ENCODE measurements at regions not wholly inside any gene's neighbourhood (a gene's known extent, or its start where the extent isn't known, plus 50 kb on each side); places are given as distances from the start of the nearest gene placed in this dataset.
A peak's percentile ranks its signal among the peaks of the same experiment; 100 is the strongest.

- H2AFZ ChIP-seq (ENCODE audit: low read depth): no peak overlapping the region
- H3K27me3 ChIP-seq (ENCODE audit: insufficient read depth): no peaks in the 10 kb centered on the region
- H4K20me1 ChIP-seq (ENCODE audit: insufficient read depth): no peaks in the 10 kb centered on the region; the same call in 1 of the 2 replicates
- H3F3A ChIP-seq (replicated peaks; ENCODE audit: insufficient read depth): peaks cover 33% of the 10 kb centered on the region
- TF ChIP-seq RAD21 (IDR thresholded peaks at IDR 0.05; ENCODE audit: low read length): no peak
- TF ChIP-seq RFX5 (IDR thresholded peaks at IDR 0.05; ENCODE audit: low read length): no peak
- no peak for TF ChIP-seq SMC3 (IDR thresholded peaks at IDR 0.05; ENCODE audit: low read depth, low read length)
- TF ChIP-seq NRF1 (IDR thresholded peaks at IDR 0.05; ENCODE audit: low read depth, low read length): no peak
- TF ChIP-seq MEF2A (IDR thresholded peaks at IDR 0.05; ENCODE audit: borderline replicate concordance, low read depth): no peak
- no peak for TF ChIP-seq MAX (IDR thresholded peaks at IDR 0.05; ENCODE audit: low read depth)
- H3K36me3 ChIP-seq (replicated peaks in 1 of 2; ENCODE audit: control insufficient read depth in 1 of 2, insufficient read depth in 2 of 2, low read length in 1 of 2): no peaks in the 10 kb centered on the region
- no peak overlapping the region; a peak in 1 of 4 replicates for H3K27ac ChIP-seq (ENCODE audit: low read depth in 2 of 2, low read length in 1 of 2)
- H3K79me2 ChIP-seq (ENCODE audit: insufficient read depth): no peaks in the 10 kb centered on the region
- DNase-seq: no peak
- CTCF ChIA-PET: no interaction called here
- H3K9me3 ChIP-seq: no peaks in the 10 kb centered on the region
- no peak overlapping the region for H3K4me2 ChIP-seq
- H3K9me2 ChIP-seq: no peaks in the 10 kb centered on the region
- WGBS (ENCODE audit: low lambda C conversion rate): 86% methylated on average over 2 of the region's 2 CpGs
- no peak overlapping the region for H3K4me3 ChIP-seq (ENCODE audit: low read depth in 2 of 2, low read length in 1 of 2)
- POLR2A ChIA-PET: no interaction called here
- no peak overlapping the region for H3K9ac ChIP-seq
- peaks cover 9 to 23% of the 10 kb centered on the region in 2 experiments for H3K4me1 ChIP-seq (ENCODE audit: control insufficient read depth in 1 of 2, insufficient read depth in 2 of 2, low read depth in 1 of 2, low read length in 1 of 2)
Measured at GRCh38 chr6:11413728-11414127, 123.8 kb upstream of the TMEM170B start.

GRCh38 chr6:11413117-11413687 is 124.3 kb upstream of the TMEM170B start:
- Histone ChIP-seq H3K4me2 (no peak overlapping the region), H3K9ac (no peak overlapping the region), H4K20me1 (ENCODE audit: insufficient read depth) (no peaks in the 10 kb centered on the region; the same call in 1 of the 2 replicates), H3K36me3 (replicated peaks in 1 of 2; ENCODE audit: control insufficient read depth in 1 of 2, insufficient read depth in 2 of 2, low read length in 1 of 2) (no peaks in the 10 kb centered on the region), H3K27me3 (ENCODE audit: insufficient read depth) (no peaks in the 10 kb centered on the region), H2AFZ (ENCODE audit: low read depth) (no peak overlapping the region), H3K9me3 (no peaks in the 10 kb centered on the region), H3K4me1 (ENCODE audit: control insufficient read depth in 1 of 2, insufficient read depth in 2 of 2, low read depth in 1 of 2, low read length in 1 of 2) (peaks cover 9 to 23% of the 10 kb centered on the region in 2 experiments), H3K27ac (ENCODE audit: low read depth in 2 of 2, low read length in 1 of 2) (peak overlapping the region in 1 of 2 experiments; percentile 2; a peak in 1 of 4 replicates), H3F3A (replicated peaks; ENCODE audit: insufficient read depth) (peaks cover 33% of the 10 kb centered on the region), H3K4me3 (ENCODE audit: low read depth in 2 of 2, low read length in 1 of 2) (no peak overlapping the region), H3K9me2 (no peaks in the 10 kb centered on the region), H3K79me2 (ENCODE audit: insufficient read depth) (no peaks in the 10 kb centered on the region)
- DNase-seq: no peak
- CTCF ChIA-PET: no interaction called here
- POLR2A ChIA-PET: no interaction called here
- 98% methylated on average over 6 of the region's 6 CpGs for WGBS (ENCODE audit: low lambda C conversion rate)
- TF ChIP-seq USF1 (IDR thresholded peaks at IDR 0.05; ENCODE audit: borderline replicate concordance, low read depth) (no peak), PBX3 (IDR thresholded peaks at IDR 0.05) (no peak), NFIC (IDR thresholded peaks at IDR 0.05; ENCODE audit: borderline replicate concordance) (no peak), JUND (IDR thresholded peaks at IDR 0.05) (no peak), MXI1 (IDR thresholded peaks at IDR 0.05; ENCODE audit: low read depth, low read length) (no peak), RFX5 (IDR thresholded peaks at IDR 0.05; ENCODE audit: low read length) (no peak), SIN3A (IDR thresholded peaks at IDR 0.05; ENCODE audit: borderline replicate concordance, low read depth, low read length) (no peak), NRF1 (IDR thresholded peaks at IDR 0.05; ENCODE audit: low read depth, low read length) (no peak), RXRA (IDR thresholded peaks at IDR 0.05; ENCODE audit: borderline replicate concordance, low read depth) (no peak), TEAD4 (IDR thresholded peaks at IDR 0.05; ENCODE audit: borderline replicate concordance, insufficient read depth) (no peak), REST (IDR thresholded peaks at IDR 0.05; ENCODE audit: low read depth, low read length) (no peak), CTCF (IDR thresholded peaks at IDR 0.05) (peak; percentile 27; the same call in 1 of the 2 replicates), YY1 (IDR thresholded peaks at IDR 0.05; ENCODE audit: low read depth) (0 out of 2 replicates have a peak, but pooled peaks have one; percentile 21), CHD2 (IDR thresholded peaks at IDR 0.05; ENCODE audit: low read length, partially characterized antibody) (no peak), FOXJ3 (CRISPR knock-in tag; IDR thresholded peaks at IDR 0.05) (no peak), TCF12 (IDR thresholded peaks at IDR 0.05) (no peak)
